Mucosa of gallbladder (tissue), 1 donor: ENCODE measurements at regions not wholly inside any gene's neighbourhood (a gene's known extent, or its start where the extent isn't known, plus 50 kb on each side); places are given as distances from the start of the nearest gene placed in this dataset.

ENCODE experiments used
- DNase-seq: peaks from one replicate; pipeline ENCODE4 v3.0.0-alpha.2; 2020; ENCODE audit warnings: low spot score
- donor health status: DM: no; HTN: no; CAD: no.

DNA sequence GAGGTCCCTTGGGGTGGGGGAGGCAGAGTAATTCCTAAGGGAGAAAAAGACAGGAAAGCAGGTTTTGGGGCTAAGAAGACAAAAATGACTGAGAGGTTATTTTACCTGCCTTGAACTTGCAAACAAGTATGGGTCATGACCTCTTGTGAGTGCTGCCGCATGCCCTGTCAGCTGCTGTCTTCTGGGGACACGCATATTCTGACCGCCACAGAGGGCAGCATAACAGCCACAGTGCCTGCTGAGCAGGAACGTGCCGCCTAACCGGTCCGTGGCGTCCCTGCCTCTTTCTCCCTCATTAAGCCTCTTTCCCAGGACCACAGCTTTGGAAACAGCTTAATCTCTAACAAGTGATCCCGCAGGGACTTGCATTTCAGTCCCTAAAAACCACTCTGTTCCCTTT, 51.3 kb upstream of the KCNA1 start:
- DNase-seq, result no peak

DNA sequence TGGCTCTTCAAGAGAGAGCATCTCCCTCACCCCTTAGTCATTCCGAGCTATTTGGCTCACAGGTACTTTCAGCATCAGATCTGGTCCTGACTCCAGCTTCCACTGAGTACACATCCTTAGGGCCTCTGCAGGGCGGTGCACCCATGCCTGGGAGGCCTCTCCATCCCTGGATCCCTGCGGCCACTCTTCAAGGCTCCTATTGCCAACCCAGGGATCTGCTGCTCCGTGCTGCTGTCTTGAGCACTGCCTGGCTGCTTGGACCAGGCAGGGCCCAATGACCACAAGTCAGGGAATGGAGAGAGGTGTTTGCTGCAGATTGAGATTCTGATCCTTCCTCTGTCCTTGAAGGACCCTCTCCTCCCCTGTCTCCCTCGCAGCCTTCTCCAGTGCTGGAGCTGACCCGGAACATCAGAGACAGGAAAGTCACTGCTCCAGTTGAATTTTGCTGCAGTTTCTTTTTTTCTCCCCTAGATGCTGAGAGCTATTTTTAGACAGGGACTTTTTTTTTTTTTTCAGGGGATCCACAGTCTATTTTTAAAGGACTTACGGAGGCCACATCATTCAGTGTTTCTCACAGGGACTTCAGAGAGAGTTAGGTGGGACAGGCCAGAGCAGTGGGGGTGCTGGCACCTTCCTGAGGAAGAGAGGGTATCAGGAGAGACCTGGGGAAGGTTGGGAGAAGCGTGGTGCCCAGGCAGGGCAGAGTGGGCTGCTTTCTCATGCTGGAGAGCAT, 50.1 kb upstream of the KCNA1 start:
- DNase-seq, result no peak
